Testis (tissue), 2 donors: ENCODE measurements at regions not wholly inside any gene's neighbourhood (a gene's known extent, or its start where the extent isn't known, plus 50 kb on each side); places are given as distances from the start of the nearest gene placed in this dataset.

ENCODE experiments used
- POLR2A ChIP-seq: fragments of 450-650 bp; IDR thresholded peaks from one replicate; pipeline ENCODE4 v1.6.1; 2017; ENCODE audit warnings: antibody characterized with exemption, mild to moderate bottlenecking, moderate library complexity
- TF ChIP-seq, protein P1 (sequence below), 3 experiments: fragments of 450-650 bp in 2 of 3; fragments of 200-600 bp in 1 of 3; sonication (generic) in 1 of 3; IDR thresholded peaks; one replicate each; pipeline ENCODE4 v1.5.1; 2016 to 2019; ENCODE audit warnings: antibody characterized with exemption in 3 of 3, mild to moderate bottlenecking in 2 of 3, moderate library complexity in 1 of 3

DNA sequence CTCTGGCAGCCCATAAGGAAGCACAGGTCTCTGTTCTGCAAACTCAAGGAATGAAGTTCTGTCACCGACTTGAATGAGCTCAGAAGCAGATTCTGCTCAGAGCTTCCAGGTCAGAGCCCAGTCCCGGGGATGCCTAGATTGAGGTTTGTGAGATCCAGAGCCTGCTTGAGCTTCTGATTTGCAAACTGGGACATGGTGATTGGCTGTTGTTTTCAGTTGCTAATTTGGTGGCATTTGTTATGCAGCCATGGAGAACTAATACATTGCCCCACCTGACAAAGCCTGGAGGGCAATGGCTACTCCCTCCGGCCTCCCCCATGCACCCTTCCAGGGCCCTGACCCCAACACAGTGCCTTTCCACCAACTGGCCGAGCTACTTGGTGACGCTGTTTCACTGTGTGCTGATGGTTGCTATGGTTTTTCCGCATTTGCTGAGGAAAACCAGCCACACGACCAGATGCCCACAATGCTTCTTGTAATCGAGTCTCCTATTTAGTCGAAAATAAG, 379.5 kb upstream of the ATP10A start:
- TF ChIP-seq, protein P1, sequence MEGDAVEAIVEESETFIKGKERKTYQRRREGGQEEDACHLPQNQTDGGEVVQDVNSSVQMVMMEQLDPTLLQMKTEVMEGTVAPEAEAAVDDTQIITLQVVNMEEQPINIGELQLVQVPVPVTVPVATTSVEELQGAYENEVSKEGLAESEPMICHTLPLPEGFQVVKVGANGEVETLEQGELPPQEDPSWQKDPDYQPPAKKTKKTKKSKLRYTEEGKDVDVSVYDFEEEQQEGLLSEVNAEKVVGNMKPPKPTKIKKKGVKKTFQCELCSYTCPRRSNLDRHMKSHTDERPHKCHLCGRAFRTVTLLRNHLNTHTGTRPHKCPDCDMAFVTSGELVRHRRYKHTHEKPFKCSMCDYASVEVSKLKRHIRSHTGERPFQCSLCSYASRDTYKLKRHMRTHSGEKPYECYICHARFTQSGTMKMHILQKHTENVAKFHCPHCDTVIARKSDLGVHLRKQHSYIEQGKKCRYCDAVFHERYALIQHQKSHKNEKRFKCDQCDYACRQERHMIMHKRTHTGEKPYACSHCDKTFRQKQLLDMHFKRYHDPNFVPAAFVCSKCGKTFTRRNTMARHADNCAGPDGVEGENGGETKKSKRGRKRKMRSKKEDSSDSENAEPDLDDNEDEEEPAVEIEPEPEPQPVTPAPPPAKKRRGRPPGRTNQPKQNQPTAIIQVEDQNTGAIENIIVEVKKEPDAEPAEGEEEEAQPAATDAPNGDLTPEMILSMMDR (IDR thresholded peaks at IDR 0.05) = no peak
- no peak for TF ChIP-seq POLR2A
